Left ventricle myocardium inferior (tissue), 1 donor: ENCODE measurements at regions not wholly inside any gene's neighbourhood (a gene's known extent, or its start where the extent isn't known, plus 50 kb on each side); places are given as distances from the start of the nearest gene placed in this dataset.

ENCODE experiments used
- DNase-seq: peaks from one replicate; pipeline ENCODE4 v3.0.0-alpha.2; 2020
- H3K27ac ChIP-seq: fragments of 200-600 bp; replicated peaks from 2 replicates; pipeline ENCODE4 v1.8.0; 2021
- H3K27me3 ChIP-seq: fragments of 200-600 bp; 2 replicates; pipeline ENCODE4 v1.8.0; 2021; ENCODE audit warnings: low read depth
- H3K36me3 ChIP-seq: fragments of 200-600 bp; 2 replicates; pipeline ENCODE4 v1.8.0; 2021
- H3K4me1 ChIP-seq: fragments of 200-600 bp; 2 replicates; pipeline ENCODE4 v1.8.0; 2021
- H3K4me3 ChIP-seq: fragments of 200-600 bp; 2 replicates; pipeline ENCODE4 v1.8.0; 2021; ENCODE audit warnings: mild to moderate bottlenecking, moderate library complexity
- H3K9me3 ChIP-seq: fragments of 200-600 bp; replicated peaks from 2 replicates; pipeline ENCODE4 v1.8.0; 2021
- CTCF ChIP-seq: fragments of 200-600 bp; IDR thresholded peaks from 2 replicates; pipeline ENCODE4 v1.8.0; 2021; ENCODE audit warnings: antibody characterized with exemption, mild to moderate bottlenecking, borderline replicate concordance
- intact Hi-C: fragments of 100-400 bp; cut with micrococcal nuclease; formaldehyde crosslinking; loops from one replicate; pipeline ENCODE4 v1.11.0; 2022
- donor health status: DM: no; HTN: yes; CAD: no; lungs with severe emphysema.

- Histone ChIP-seq H3K36me3 (no peaks in the 10 kb centered on the region), H3K27ac (no peak overlapping the region), H3K9me3 (no peaks in the 10 kb centered on the region), H3K27me3 (peaks cover 78% of the 10 kb centered on the region), H3K4me1 (no peaks in the 10 kb centered on the region), H3K4me3 (no peak overlapping the region)
- no peak for TF ChIP-seq CTCF
- intact Hi-C loops = no loop called here
- no peak for DNase-seq
Observed at GRCh38 chr22:49448526-49448925, 379.1 kb downstream of the BRD1 start.

GRCh38 chr22:49447837-49448236, 379.8 kb downstream of the BRD1 start:
- no peak for DNase-seq
- H3K27me3 ChIP-seq = peaks cover 78% of the 10 kb centered on the region

GRCh38 chr22:49446759-49447710, 380.6 kb downstream of the BRD1 start:
- Histone ChIP-seq H3K4me3 (no peak overlapping the region), H3K27me3 (peaks cover 78% of the 10 kb centered on the region), H3K36me3 (no peaks in the 10 kb centered on the region), H3K27ac (no peak overlapping the region), H3K9me3 (no peaks in the 10 kb centered on the region), H3K4me1 (no peaks in the 10 kb centered on the region)
- no peak for TF ChIP-seq CTCF
- DNase-seq = no peak
- intact Hi-C loops = no loop called here

More at GRCh38 chr22:49447837-49448236, 379.8 kb downstream of the BRD1 start:
- intact Hi-C loops = no loop called here
- Histone ChIP-seq H3K4me1 (no peaks in the 10 kb centered on the region), H3K9me3 (no peaks in the 10 kb centered on the region), H3K36me3 (no peaks in the 10 kb centered on the region), H3K27ac (no peak overlapping the region), H3K4me3 (no peak overlapping the region)
- TF ChIP-seq CTCF = no peak

- no peak overlapping the region for H3K27ac ChIP-seq
- no peak for TF ChIP-seq CTCF
- no peak overlapping the region for H3K4me3 ChIP-seq
- no peaks in the 10 kb centered on the region for H3K4me1 ChIP-seq
- H3K27me3 ChIP-seq = peaks cover 70% of the 10 kb centered on the region
- intact Hi-C loops = no loop called here
- H3K36me3 ChIP-seq = no peaks in the 10 kb centered on the region
- DNase-seq = no peak
- H3K9me3 ChIP-seq = no peaks in the 10 kb centered on the region
Observed at GRCh38 chr22:49446145-49446758, 381.4 kb downstream of the BRD1 start.

GRCh38 chr22:49444781-49445180, 382.9 kb downstream of the BRD1 start:
- no peak overlapping the region for H3K27ac ChIP-seq
- no peaks in the 10 kb centered on the region for H3K9me3 ChIP-seq
- intact Hi-C loops = no loop called here
- H3K4me3 ChIP-seq = no peak overlapping the region
- H3K4me1 ChIP-seq = no peaks in the 10 kb centered on the region
- no peaks in the 10 kb centered on the region for H3K36me3 ChIP-seq
- DNase-seq = no peak
- no peak for TF ChIP-seq CTCF
- H3K27me3 ChIP-seq = peaks cover 60% of the 10 kb centered on the region
